ENCODE measurements at regions not wholly inside any gene's neighbourhood (a gene's known extent, or its start where the extent isn't known, plus 50 kb on each side); places are given as distances from the start of the nearest gene placed in this dataset.
A peak's percentile ranks its signal among the peaks of the same experiment; 100 is the strongest.
"Not testable (repeated sequence)": the region's sequence is repeated elsewhere in the genome, so short reads cannot be mapped to it uniquely, and the experiment has no call there.

- no peak for DNase-seq (ENCODE audit: low spot score)
Measured at GRCh38 chr20:48128436-48128835, 343.2 kb upstream of the SULF2 start.

GRCh38 chr20:48127964-48128363 lies 342.7 kb upstream of the SULF2 start:
- not testable (repeated sequence) for DNase-seq (ENCODE audit: low spot score)

DNA sequence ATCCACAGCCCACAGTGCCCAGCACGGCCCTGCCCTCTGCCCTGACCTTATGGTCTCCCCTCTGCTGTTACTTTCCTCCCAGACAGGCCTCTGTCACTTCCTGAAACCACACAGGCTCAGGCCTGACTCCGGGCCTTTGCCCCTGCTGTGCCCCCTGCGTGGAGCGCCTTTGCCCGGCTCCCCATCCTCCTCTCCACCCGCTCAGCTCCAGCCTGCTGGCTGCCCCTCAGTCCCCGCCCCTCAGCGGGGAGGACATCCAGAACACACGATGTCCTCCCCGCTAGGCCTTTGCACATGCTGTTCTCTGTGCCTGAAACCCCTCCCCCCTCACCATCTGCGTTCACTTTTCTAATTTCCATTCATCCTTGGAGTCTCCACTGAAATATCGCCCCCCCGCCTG lies 341.9 kb upstream of the SULF2 start:
- DNase-seq (ENCODE audit: low spot score): not testable (repeated sequence)

DNA sequence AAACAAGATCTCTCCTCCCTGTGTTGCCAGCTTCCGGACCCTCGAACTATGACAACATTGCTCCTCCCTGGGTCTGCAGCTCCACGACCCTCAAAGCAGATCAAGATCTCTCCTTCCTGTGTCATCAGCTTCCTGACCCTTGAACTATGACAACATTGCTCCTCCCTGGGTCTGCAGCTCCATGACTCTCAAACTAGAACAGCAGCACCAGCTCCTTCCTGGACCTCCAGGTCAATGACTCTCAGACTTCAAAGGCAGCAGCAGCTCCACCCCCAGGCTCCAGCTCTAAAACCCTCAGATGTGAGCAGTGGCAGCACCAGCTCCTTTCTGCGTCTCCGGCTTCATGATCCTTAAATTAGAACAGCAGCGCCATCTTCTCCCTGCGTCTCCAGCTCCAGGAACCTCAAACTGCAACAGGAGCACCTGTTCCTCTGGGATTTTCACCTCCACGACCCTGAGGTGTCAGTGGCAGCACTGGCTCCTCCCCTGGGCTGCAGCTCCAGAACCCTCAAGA lies 341.0 kb upstream of the SULF2 start:
- peak; percentile 73 for DNase-seq (ENCODE audit: low spot score)

- no peak for DNase-seq (ENCODE audit: low spot score)
Measured at GRCh38 chr20:48124960-48125359, 339.7 kb upstream of the SULF2 start.

GRCh38 chr20:48124181-48124782 lies 339.0 kb upstream of the SULF2 start:
- DNase-seq (ENCODE audit: low spot score): no peak

- DNase-seq (ENCODE audit: low spot score): no peak
Measured at GRCh38 chr20:48120120-48120519, 334.8 kb upstream of the SULF2 start.

GRCh38 chr20:48119389-48119788 lies 334.1 kb upstream of the SULF2 start:
- DNase-seq (ENCODE audit: low spot score): not testable (repeated sequence)

GRCh38 chr20:48115502-48115901 lies 330.2 kb upstream of the SULF2 start:
- DNase-seq (ENCODE audit: low spot score): no peak

DNA sequence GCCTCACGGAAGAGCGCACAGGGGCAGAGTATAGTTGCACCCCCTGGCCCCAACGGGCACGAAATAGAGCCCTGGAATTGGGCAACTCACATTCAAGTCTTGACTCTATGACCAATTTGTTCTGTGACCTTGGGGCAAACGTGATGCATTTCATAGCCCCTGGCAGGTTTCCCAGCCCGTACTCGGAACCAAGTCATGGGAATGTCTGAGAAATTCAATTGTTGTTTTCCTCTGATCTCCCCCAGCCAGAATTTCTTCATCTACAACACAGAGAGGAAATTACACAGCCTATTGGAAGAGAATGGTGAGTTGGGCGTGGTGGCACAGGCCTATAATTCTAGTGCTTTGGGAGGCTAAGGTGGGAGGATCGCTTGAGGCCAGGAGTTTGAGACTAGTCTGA lies 322.3 kb upstream of the SULF2 start:
- DNase-seq (ENCODE audit: low spot score): no peak

GRCh38 chr20:48106428-48106827 lies 321.1 kb upstream of the SULF2 start:
- DNase-seq (ENCODE audit: low spot score): no peak

DNA sequence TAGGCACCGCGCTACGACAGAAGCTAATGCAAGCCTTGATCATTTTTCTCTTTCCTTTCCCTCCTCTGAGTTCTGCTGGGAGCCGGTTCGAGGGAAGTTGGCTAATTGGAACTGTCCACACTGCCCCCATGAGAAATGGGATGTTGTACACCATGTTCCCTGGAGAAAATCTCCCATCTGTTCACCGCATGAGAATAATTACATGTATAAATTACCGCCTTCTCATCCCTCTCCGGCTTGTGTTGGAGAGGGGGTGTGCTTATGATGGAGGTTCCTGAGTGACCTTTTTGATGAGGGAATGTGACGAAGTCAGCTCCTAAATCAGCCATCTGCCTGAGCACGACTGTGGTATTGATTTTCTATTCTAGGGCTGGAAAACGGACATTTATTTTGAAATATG lies 320.2 kb upstream of the SULF2 start:
- no peak for DNase-seq (ENCODE audit: low spot score)

GRCh38 chr20:48102931-48103660 lies 317.8 kb upstream of the SULF2 start:
- DNase-seq (ENCODE audit: low spot score): no peak

GRCh38 chr20:48102076-48102787 lies 317.0 kb upstream of the SULF2 start:
- no peak for DNase-seq (ENCODE audit: low spot score)

- DNase-seq (ENCODE audit: low spot score): no peak
Measured at GRCh38 chr20:48100483-48100882, 315.2 kb upstream of the SULF2 start.

GRCh38 chr20:48098866-48099265 lies 313.6 kb upstream of the SULF2 start:
- no peak for DNase-seq (ENCODE audit: low spot score)

DNA sequence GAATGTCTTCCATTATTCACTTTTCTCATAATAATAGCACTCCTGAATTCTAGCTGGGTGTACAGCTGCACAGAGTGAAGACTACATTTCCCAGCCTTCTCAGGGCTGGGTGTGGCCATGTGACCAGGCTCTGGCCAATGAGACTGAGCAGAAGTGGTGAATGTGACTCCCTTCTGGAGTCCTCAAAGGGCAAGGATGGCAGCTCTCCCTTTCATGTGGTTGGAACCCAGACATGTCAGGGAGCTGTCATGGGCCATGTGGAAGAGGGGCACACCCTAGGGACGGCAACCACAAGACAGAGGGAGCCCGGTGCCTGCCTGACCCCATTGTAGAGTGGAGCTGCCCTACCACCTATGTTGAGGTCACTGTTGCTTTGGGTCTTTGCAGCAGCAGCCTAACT lies 312.8 kb upstream of the SULF2 start:
- DNase-seq (ENCODE audit: low spot score): no peak

- DNase-seq (ENCODE audit: low spot score): no peak
Measured at GRCh38 chr20:48096957-48097890, 311.9 kb upstream of the SULF2 start.

- DNase-seq (ENCODE audit: low spot score): no peak
Measured at GRCh38 chr20:48096212-48096875, 311.1 kb upstream of the SULF2 start.

- no peak for DNase-seq (ENCODE audit: low spot score)
Measured at GRCh38 chr20:48094944-48095343, 309.7 kb upstream of the SULF2 start.

DNA sequence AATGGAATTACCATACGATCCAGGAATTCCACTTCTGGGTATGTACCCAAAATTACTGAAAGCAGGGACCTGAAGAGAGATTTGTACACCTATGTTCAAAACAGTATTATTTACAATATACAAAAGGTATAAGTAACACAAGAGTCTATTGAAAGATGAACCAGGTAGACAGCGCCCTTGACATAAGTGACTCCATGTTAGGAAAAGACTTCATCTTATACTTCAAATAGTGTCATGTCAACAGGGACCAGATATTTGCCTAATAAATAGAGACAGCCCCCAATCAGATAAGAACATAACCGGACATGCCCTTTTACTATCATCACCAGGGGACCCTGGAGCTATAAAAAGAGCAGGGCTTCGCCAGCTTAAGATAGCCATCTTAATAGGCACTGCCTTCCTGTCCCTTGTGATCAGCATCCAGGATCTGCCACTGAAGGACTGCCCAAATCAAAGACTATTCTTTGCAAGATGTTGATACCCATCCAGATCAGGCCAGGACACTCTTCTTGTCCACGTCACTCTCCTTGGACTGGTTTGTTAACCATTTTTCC lies 309.0 kb upstream of the SULF2 start:
- DNase-seq (ENCODE audit: low spot score): no peak
